SJCRH30 (cell line): ENCODE measurements at regions not wholly inside any gene's neighbourhood (a gene's known extent, or its start where the extent isn't known, plus 50 kb on each side); places are given as distances from the start of the nearest gene placed in this dataset.

Source experiments
- DNase-seq, 2 experiments: peaks; one replicate each; pipeline ENCODE4 v3.0.0-alpha.2; 2015 to 2020
- H3K27ac ChIP-seq: fragments of 250-450 bp; sonication (Bioruptor Pico); 2 replicates; pipeline ENCODE4 v1.5.1; 2020; ENCODE audit warnings: mild to moderate bottlenecking, moderate library complexity
- H3K27me3 ChIP-seq: fragments of 250-450 bp; sonication (Bioruptor Pico); 2 replicates; pipeline ENCODE4 v1.5.1; 2020; ENCODE audit warnings: mild to moderate bottlenecking, moderate library complexity
- H3K36me3 ChIP-seq: fragments of 250-450 bp; sonication (Bioruptor Pico); 2 replicates; pipeline ENCODE4 v1.5.1; 2020; ENCODE audit warnings: mild to moderate bottlenecking, moderate library complexity
- H3K4me1 ChIP-seq: fragments of 250-450 bp; sonication (Bioruptor Pico); 2 replicates; pipeline ENCODE4 v1.5.1; 2020; ENCODE audit warnings: mild to moderate bottlenecking, moderate library complexity
- H3K4me3 ChIP-seq: fragments of 250-450 bp; sonication (Bioruptor Pico); 2 replicates; pipeline ENCODE4 v1.5.1; 2020; ENCODE audit warnings: mild to moderate bottlenecking, moderate library complexity
- H3K9me3 ChIP-seq: fragments of 250-450 bp; sonication (Bioruptor Pico); replicated peaks from 2 replicates; pipeline ENCODE4 v1.5.1; 2020; ENCODE audit warnings: mild to moderate bottlenecking, moderate library complexity

DNA sequence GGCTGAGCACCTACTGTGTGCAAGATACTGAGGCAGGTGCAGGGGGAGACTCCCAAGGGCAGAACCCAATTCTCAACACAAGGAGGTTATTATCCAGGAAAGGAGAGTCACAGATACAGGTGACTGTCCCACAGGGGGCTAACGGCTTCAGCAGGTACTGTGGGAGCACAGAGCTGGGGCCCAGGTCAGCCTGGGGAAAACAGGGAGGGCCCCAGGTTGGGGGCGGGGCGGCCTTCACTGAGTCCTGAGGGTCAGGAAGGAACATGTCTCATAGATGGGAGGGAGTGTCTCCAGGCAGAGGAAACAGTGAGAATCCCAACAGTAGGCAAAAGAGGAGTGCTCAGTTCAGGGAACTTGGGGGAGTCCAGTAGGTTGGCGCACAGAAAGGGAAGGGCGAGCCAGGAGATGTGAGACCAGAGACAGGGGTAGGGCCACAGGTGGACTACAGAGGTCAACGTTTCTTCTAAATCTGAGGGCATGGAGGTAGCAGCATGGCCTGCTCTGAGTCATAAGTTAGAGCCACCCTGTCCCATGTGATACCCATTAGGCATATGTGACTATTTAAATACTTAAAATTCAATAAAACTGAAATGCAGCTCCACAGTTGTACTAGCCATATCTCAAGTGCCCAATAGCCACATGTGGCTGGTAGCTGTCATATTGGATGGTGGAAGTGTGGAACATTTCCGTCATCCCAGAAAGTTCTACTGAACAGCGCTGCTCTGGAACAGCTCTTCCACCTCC lies 157.2 kb downstream of the TTC32 start:
- no peaks in the 10 kb centered on the region for H3K36me3 ChIP-seq
- H3K27ac ChIP-seq: no peak overlapping the region
- no peak overlapping the region for H3K4me3 ChIP-seq
- H3K9me3 ChIP-seq: no peaks in the 10 kb centered on the region
- H3K4me1 ChIP-seq: peaks cover 8% of the 10 kb centered on the region; the same call in 1 of the 2 replicates
- no peaks in the 10 kb centered on the region for H3K27me3 ChIP-seq
- DNase-seq: no peak

DNA sequence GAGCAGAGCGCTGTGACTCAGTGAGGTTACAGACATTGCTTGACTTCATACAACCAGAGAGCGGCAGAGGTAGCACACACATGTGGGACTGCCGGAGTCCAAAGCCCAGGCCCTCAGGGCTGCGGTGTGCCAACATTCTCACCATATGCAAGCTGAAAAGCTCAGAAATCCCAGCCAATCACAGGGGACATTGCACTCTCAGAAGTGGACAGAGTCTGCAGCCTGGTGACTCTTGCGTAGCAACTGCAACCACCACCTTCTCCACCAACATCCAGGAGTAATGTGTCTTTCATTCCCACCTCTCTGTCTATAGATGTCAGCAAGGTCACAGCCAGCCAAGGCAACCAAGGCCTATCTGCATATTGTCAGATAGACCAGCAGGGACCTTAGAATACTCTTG lies 158.1 kb downstream of the TTC32 start:
- H3K4me3 ChIP-seq: no peak overlapping the region
- DNase-seq: no peak

DNA sequence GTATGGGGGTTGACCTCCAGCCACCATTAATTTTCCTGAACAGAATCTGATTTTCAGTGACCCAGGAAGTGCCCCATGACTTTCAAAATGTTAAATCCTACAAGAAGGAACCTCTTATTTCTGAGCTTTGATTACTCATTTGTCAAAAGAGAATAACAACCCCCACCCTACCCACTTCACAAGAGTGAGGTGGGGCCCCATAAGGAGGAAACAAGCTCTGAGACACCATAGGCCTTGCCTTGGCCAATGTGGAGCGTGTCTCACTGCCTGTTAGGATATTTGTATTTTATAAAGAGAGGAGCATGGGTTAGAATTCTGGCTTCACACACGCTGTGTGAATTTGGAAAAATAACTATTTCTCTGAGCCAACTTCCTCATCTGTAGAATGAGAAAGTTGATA lies 158.9 kb downstream of the TTC32 start:
- H3K27ac ChIP-seq: no peak overlapping the region
- no peaks in the 10 kb centered on the region for H3K36me3 ChIP-seq
- H3K4me1 ChIP-seq: peaks cover 18% of the 10 kb centered on the region; the same call in 1 of the 2 replicates
- no peak overlapping the region for H3K4me3 ChIP-seq
- no peaks in the 10 kb centered on the region for H3K27me3 ChIP-seq
- DNase-seq: no peak
- H3K9me3 ChIP-seq: no peaks in the 10 kb centered on the region

More for the DNA sequence above, 158.1 kb downstream of the TTC32 start:
- Histone ChIP-seq H3K27me3 (no peaks in the 10 kb centered on the region), H3K27ac (no peak overlapping the region), H3K36me3 (no peaks in the 10 kb centered on the region), H3K4me1 (peaks cover 13% of the 10 kb centered on the region; the same call in 1 of the 2 replicates), H3K9me3 (no peaks in the 10 kb centered on the region)

DNA sequence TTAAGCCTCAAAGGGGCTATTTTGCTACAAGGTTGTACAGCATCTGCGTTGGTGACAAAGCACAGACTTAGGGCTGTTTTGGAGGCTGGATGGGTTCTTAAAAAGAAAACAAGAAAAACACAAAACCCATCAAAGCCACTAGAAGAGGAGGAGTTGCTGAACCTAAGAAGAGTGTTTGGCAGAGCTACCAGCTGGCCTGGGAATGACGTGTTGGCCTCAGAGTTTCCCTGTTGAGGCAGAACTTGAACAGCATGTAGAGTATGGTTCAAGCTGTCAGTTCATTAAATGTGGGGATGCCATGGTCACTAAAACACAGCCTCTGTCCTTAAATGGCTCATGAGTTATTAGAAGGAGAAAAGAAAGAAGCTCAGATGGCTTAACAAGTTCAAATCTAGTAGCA lies 162.5 kb downstream of the TTC32 start:
- H3K4me1 ChIP-seq: peaks cover 23% of the 10 kb centered on the region
- no peaks in the 10 kb centered on the region for H3K9me3 ChIP-seq
- H3K27ac ChIP-seq: no peak overlapping the region
- H3K4me3 ChIP-seq: no peak overlapping the region
- no peaks in the 10 kb centered on the region for H3K36me3 ChIP-seq
- no peak for DNase-seq
- no peaks in the 10 kb centered on the region for H3K27me3 ChIP-seq

DNA sequence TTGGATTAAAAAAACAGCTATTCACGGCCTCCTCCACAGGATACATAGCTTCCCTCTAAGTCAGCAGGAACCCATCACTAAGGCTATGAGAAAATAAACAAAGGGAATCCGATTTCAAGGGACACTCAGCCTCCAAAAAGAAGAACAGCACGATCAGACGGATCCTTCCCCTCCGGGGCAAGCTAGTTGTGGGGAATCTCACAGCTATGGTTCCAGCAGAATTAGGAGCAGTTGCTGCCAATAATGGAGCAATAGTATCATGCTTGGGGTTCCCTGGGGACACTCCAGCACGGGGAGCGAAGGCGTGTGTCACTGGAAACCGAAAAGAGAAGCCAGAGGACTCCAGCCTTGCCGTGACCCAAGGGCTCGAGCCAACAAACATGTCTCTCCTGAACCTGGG lies 163.1 kb downstream of the TTC32 start:
- DNase-seq: peak; percentile 17 to 32
- H3K4me1 ChIP-seq: peaks cover 26% of the 10 kb centered on the region
- no peaks in the 10 kb centered on the region for H3K9me3 ChIP-seq
- H3K4me3 ChIP-seq: no peak overlapping the region
- H3K27me3 ChIP-seq: no peaks in the 10 kb centered on the region
- H3K27ac ChIP-seq: no peak overlapping the region
- H3K36me3 ChIP-seq: no peaks in the 10 kb centered on the region

DNA sequence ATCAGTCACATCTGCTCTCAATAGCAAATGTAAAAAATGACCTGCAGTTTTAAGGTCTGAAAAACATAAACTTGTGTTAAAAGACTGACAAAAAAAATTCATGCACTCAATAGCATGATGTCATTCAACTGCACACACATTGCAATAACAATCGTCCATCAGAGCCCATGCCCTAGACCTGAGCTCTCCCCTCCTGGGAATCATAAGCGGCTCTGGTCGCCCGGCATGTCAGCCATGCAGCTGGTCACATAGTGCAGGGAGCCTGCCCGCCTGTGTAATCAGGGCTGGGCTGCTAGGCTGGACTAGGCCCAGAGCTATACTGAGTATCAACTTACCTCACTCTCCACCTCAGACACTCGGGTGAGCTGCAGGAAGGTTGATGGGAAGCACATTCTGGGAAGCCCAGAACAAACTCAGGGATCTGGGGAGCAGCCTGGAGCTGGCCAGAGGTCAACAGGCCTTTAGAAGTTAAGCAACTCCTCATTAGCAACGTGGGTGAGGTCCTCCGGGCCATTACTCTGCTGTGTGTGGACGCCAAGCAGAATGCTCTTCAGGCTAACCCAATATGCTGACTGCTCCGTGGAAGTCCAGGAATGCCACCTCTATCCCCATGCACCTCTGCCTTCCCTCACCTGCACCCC lies 165.5 kb downstream of the TTC32 start:
- Histone ChIP-seq H3K9me3 (no peaks in the 10 kb centered on the region), H3K4me3 (no peak overlapping the region), H3K27ac (peak overlapping the region; percentile 13; the same call in 1 of the 2 replicates), H3K27me3 (no peaks in the 10 kb centered on the region; the same call in 1 of the 2 replicates), H3K36me3 (no peaks in the 10 kb centered on the region), H3K4me1 (peaks cover 27% of the 10 kb centered on the region)
- DNase-seq: peak; percentile 49 to 53

DNA sequence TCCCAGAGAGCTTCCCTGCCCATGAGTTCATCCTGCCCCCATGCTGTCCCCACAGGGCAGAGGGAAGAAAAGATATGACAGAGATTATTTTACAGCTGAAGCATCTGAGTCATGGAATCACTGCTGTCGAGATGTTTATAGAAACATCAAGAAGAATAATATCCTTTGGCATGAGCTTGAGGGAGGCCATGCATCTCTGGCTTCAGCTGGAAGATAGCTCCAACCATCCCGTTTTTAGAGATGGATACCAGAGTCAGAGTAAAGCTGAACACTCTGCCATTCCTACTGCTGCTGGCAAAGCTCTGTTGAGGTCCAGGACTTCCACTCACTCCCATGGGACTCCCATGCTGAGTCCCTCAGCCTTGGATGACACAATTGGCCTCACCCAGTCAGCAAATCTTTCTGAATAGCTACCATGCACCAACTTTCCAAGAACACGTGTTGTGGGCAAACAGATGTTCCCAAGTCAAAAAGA lies 167.8 kb downstream of the TTC32 start:
- Histone ChIP-seq H3K4me1 (peaks cover 25% of the 10 kb centered on the region), H3K9me3 (no peaks in the 10 kb centered on the region), H3K36me3 (no peaks in the 10 kb centered on the region), H3K27me3 (no peaks in the 10 kb centered on the region; the same call in 1 of the 2 replicates), H3K27ac (no peak overlapping the region), H3K4me3 (no peak overlapping the region)
- no peak for DNase-seq

DNA sequence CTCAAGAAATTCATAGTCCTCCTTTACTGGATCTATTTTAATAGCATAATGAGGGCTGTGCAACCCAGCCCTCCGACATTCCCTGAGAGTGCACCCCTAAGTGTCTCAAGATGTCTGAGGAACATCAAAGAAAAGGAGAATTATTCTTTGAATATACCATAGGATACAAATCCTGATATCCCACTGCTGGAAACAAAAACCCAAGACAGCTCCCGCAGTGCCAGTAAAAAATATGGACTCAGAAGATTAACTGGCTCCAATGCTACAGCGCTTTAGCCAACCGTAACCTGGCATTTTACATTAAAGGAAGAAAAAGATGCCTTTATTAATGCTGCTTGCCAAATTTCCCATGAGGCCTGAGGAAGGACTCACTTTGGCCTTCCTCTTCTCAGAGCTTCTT lies 168.4 kb downstream of the TTC32 start:
- H3K4me1 ChIP-seq: peaks cover 20% of the 10 kb centered on the region
- peaks cover 3% of the 10 kb centered on the region; the same call in 1 of the 2 replicates for H3K27me3 ChIP-seq
- no peak overlapping the region for H3K27ac ChIP-seq
- H3K4me3 ChIP-seq: no peak overlapping the region
- no peaks in the 10 kb centered on the region for H3K36me3 ChIP-seq
- no peaks in the 10 kb centered on the region for H3K9me3 ChIP-seq
- no peak for DNase-seq

DNA sequence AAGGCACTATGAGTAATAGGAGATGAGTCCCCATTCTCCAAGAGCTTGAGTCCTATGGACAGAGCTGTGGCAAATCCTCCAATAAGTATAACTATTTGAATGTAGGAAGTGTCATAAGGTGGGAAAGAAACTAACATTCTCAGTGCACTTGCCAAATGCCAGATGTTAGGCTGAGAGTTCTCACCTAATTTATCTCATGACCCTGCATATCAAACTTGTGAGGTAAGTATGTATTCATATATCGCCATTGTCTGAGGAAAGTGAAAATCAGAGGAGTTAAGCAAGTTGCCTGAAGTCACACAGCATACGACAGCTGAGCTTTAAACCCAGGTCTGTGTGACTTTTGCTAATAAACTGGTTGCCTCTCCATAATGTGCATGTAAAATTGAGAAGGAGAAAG lies 169.5 kb downstream of the TTC32 start:
- no peak for DNase-seq

DNA sequence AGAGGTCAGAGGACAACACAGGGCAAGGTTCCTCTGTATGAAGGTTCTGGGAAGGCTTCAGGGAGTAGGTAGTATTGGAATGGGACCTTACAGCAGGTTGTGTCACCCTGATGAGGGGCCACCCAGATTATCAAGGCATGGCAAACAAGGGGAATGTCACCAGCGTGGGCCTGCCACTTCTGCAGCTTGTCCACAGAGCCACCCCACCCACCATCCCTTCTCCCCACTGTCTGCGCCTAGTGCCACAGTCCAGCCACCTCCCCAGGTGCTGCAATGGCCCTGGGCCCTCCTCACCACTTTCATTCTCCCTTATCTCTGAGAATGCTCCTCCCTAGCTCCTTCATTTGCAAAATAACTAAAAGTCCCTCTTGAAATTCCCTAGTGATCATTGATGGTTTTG lies 170.3 kb downstream of the TTC32 start:
- no peak for DNase-seq
- no peak overlapping the region for H3K4me3 ChIP-seq
- H3K36me3 ChIP-seq: no peaks in the 10 kb centered on the region
- H3K27ac ChIP-seq: no peak overlapping the region
- peaks cover 18% of the 10 kb centered on the region; the same call in 1 of the 2 replicates for H3K27me3 ChIP-seq
- no peaks in the 10 kb centered on the region for H3K9me3 ChIP-seq
- H3K4me1 ChIP-seq: peaks cover 11% of the 10 kb centered on the region

More for the DNA sequence above, 169.5 kb downstream of the TTC32 start:
- Histone ChIP-seq H3K4me1 (peaks cover 16% of the 10 kb centered on the region), H3K9me3 (no peaks in the 10 kb centered on the region), H3K36me3 (no peaks in the 10 kb centered on the region), H3K27ac (no peak overlapping the region), H3K4me3 (no peak overlapping the region), H3K27me3 (peaks cover 14% of the 10 kb centered on the region; the same call in 1 of the 2 replicates)

DNA sequence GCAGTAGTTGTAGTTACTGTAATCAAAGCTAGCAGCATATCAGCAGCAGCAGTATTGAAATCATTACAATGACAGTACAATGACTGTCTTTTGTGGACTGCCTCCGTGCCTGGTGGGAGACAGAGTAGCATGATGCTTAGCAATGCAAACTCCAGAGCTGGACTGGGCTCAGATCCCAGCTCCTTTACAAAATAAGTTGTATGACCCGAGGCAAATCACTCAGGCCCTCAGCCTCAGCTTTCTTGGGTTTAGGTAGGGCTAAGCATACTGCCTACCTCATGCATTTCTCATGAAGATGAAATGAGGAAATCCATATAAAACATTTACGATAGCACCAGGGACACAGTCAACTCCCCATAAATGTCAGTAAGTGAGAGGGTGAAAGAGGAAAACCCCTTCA lies 170.7 kb downstream of the TTC32 start:
- Histone ChIP-seq H3K27ac (no peak overlapping the region), H3K27me3 (peaks cover 18% of the 10 kb centered on the region; the same call in 1 of the 2 replicates), H3K9me3 (no peaks in the 10 kb centered on the region), H3K4me3 (no peak overlapping the region), H3K36me3 (no peaks in the 10 kb centered on the region), H3K4me1 (peaks cover 7% of the 10 kb centered on the region; the same call in 1 of the 2 replicates)
- DNase-seq: no peak

DNA sequence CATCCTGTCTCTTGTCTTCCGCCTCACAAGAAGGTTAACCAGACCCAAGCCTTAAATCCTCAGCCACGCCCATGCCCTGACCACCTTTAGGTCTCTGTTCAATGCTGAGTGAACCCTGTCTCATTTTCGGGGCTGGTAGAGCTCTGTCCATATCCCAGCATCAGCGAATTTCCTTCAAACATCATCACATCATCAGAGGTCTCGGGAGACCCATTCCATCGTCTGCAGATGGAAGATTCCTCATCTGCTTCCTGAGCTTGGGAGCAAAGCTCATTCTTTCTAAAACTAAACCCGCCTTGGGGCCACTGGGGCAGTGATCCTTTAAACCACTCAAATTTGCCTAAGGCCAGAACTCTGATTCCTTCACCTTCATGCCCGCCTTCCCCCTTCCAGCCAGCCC lies 173.7 kb downstream of the TTC32 start:
- Histone ChIP-seq H3K36me3 (no peaks in the 10 kb centered on the region), H3K27ac (no peak overlapping the region), H3K9me3 (no peaks in the 10 kb centered on the region), H3K4me1 (no peaks in the 10 kb centered on the region), H3K4me3 (no peak overlapping the region), H3K27me3 (peaks cover 18% of the 10 kb centered on the region; the same call in 1 of the 2 replicates)
- DNase-seq: no peak

DNA sequence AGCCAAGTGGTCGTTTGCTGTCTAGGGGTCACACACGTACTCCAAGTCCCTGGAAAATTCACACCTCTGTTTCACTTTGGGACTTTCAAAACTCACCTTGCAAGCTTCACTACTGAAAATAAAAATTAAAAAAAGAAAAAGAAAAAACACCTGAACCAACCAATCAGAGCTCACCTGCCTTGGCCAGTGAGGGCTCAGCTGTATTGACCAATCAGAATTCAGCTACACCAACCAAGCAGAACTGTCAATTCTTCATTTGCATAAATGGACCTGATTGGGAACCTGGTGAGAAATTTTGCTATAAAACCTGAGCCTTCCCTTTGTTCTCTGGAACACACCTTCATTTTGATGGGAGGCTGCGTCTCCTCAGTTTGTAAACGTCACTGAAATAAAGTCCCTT lies 176.4 kb downstream of the TTC32 start:
- Histone ChIP-seq H3K27me3 (peaks cover 18% of the 10 kb centered on the region; the same call in 1 of the 2 replicates), H3K4me1 (no peaks in the 10 kb centered on the region), H3K27ac (no peak overlapping the region), H3K36me3 (no peaks in the 10 kb centered on the region), H3K4me3 (no peak overlapping the region), H3K9me3 (no peaks in the 10 kb centered on the region)
- no peak for DNase-seq

DNA sequence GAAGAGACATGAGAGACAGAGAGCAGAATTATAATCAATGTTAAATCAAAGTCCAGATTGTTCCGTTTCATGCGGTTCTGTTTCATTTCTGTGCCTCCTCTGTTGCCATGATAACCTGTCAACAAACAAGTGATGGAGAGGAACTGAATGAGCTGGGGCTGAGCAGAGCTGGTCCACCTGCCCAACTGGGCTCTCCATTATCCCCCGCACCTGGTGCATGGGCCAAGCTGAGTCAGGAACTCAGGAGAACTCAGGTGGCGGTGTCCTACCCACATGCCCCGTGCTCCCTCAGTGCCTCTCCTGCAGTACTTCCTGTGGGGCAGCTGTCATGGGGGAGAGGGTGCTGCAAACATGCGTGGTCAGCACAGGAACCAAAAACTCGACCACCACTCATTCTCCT lies 178.8 kb downstream of the TTC32 start:
- peaks cover 12% of the 10 kb centered on the region; the same call in 1 of the 2 replicates for H3K27me3 ChIP-seq
- no peaks in the 10 kb centered on the region for H3K36me3 ChIP-seq
- H3K4me1 ChIP-seq: no peaks in the 10 kb centered on the region
- DNase-seq: no peak
- no peak overlapping the region for H3K4me3 ChIP-seq
- H3K27ac ChIP-seq: no peak overlapping the region
- no peaks in the 10 kb centered on the region for H3K9me3 ChIP-seq

DNA sequence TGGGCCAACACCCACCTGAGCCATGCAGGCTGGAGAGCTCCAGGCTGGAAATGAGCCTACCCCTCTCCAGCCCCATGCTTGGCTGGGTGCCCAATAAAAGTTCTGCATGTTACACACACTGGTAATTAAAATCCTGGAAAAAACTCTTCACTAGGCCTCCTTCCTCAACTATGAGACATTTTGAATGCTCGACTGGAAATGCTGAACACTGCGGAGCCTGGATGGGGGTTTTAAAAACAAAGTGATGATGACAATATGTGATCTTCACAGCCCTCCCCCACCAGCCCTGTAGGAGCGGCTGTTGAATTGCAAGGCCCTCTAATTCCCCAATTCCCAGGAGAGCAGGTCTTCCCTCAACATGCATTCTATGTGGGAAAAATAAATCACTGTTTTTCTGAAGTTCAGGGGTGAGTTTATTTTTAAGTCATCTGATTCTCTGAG lies 179.2 kb downstream of the TTC32 start:
- H3K4me1 ChIP-seq: no peaks in the 10 kb centered on the region
- H3K36me3 ChIP-seq: no peaks in the 10 kb centered on the region
- H3K9me3 ChIP-seq: no peaks in the 10 kb centered on the region
- H3K27ac ChIP-seq: no peak overlapping the region
- DNase-seq: peak in 1 of 2 experiments; percentile 27
- H3K4me3 ChIP-seq: no peak overlapping the region
- peaks cover 7% of the 10 kb centered on the region; the same call in 1 of the 2 replicates for H3K27me3 ChIP-seq
